H1 (cell line): ENCODE measurements at regions not wholly inside any gene's neighbourhood (a gene's known extent, or its start where the extent isn't known, plus 50 kb on each side); places are given as distances from the start of the nearest gene placed in this dataset.

Source experiments
- TBP ChIP-seq: IDR thresholded peaks from 2 replicates; pipeline ENCODE4 v1.6.1; 2011; ENCODE audit warnings: low read depth, low read length, improper control_type of control experiment
- TCF12 ChIP-seq: IDR thresholded peaks from 2 replicates; pipeline ENCODE4 v1.6.1; 2011; ENCODE audit warnings: low read depth, mild to moderate bottlenecking, low read length
- ZNF274 ChIP-seq: IDR thresholded peaks from 2 replicates; pipeline ENCODE4 v1.7.0; 2012; ENCODE audit warnings: low read length, borderline replicate concordance; ENCODE audit errors: extremely low read depth

DNA sequence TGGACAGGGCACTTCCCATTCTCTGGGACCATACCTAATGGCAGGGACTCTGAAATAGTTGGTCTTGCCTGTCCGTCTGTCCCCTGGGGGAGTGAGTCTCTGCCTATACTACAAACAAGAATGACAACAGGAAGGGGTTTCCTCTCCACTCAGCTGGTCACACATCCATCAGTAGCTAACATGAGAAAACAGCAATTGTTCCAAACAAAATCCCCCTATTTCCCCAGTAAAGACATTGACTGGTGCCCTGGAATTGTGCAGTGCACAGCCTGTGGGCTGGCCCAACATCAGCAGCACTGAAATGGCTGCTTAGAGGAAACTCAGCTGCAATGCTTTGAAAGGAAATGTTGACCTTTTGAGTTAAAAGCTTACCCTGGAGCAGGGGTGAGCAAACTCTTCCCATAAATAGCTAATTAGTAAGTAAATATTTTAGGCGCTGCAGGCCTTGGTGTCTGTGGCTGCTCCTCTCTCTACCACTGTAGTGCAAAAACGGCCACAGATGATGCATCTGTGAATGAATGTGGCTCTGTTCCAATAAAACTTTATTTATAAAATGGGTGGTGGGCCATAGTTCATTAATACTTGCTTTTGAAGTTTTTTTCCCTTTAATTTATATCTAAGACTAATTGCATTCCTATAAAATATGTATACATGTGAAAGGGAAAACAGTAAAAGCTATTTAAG lies 174.3 kb downstream of the KLF13 start (continued):
- no peak for TF ChIP-seq ZNF274
- no peak for TF ChIP-seq TCF12
- no peak for TF ChIP-seq TBP
